COLO668 (cell line): ENCODE measurements at regions not wholly inside any gene's neighbourhood (a gene's known extent, or its start where the extent isn't known, plus 50 kb on each side); places are given as distances from the start of the nearest gene placed in this dataset.

Experiments
- DNase-seq: peaks from one replicate; lab custom pipeline; 2025; ENCODE audit not compliant: unreplicated experiment; lab: John Stamatoyannopoulos, UW

- DNase-seq: no peak
Measured at GRCh38 chr13:78719367-78719766, 60.4 kb upstream of the OBI1 start.

- no peak for DNase-seq
Measured at GRCh38 chr13:78714717-78715116, 55.8 kb upstream of the OBI1 start.

- no peak for DNase-seq
Measured at GRCh38 chr13:78712831-78713230, 53.9 kb upstream of the OBI1 start.

GRCh38 chr13:78709028-78709427, 50.1 kb upstream of the OBI1 start:
- no peak for DNase-seq
